ENCODE measurements at regions not wholly inside any gene's neighbourhood (a gene's known extent, or its start where the extent isn't known, plus 50 kb on each side); places are given as distances from the start of the nearest gene placed in this dataset.
"Not testable (repeated sequence)": the region's sequence is repeated elsewhere in the genome, so short reads cannot be mapped to it uniquely, and the experiment has no call there.

DNA sequence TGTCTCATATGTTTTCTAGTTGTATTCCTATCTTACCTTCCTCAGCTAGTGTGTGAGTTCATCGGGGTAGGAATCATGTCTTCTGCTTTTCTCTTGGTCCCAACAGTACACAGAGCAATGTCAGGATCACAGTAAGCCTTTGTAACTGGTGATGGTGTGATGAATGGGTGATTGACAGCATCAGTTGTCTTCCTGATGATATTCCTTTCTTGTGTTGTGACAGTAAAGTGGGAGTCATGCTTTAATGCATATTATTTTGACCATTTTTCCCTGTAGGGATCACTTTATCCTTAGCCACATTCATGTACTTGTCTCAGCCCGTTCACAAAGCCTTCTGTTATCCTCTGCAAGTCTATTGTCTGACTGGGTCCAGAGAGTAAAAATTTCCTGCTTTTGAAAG lies 501.7 kb downstream of the UTRN start:
- Histone ChIP-seq H3K27me3 (replicated peaks; ENCODE audit: insufficient read depth, low read depth, low read length, poor library complexity) (no peaks in the 10 kb centered on the region), H3K4me1 (ENCODE audit: insufficient read depth, low read length, poor library complexity, severe bottlenecking) (peaks cover 7% of the 10 kb centered on the region), H3K36me3 (ENCODE audit: insufficient read depth, low read length, poor library complexity, severe bottlenecking) (no peaks in the 10 kb centered on the region), H3K4me3 (ENCODE audit: low read depth, low read length, poor library complexity, severe bottlenecking) (no peak overlapping the region), H3K27ac (ENCODE audit: low read depth, low read length, poor library complexity, severe bottlenecking) (no peak overlapping the region), H3K9me3 (ENCODE audit: low read depth, low read length, poor library complexity, severe bottlenecking) (no peaks in the 10 kb centered on the region)
- POLR2A ChIA-PET (ENCODE audit: low non-redundant PET) = no interaction called here
- no peak for TF ChIP-seq EZH2 (IDR thresholded peaks at IDR 0.05; ENCODE audit: borderline replicate concordance, low read depth, low read length, poor library complexity, severe bottlenecking)
- TF ChIP-seq, protein P1, sequence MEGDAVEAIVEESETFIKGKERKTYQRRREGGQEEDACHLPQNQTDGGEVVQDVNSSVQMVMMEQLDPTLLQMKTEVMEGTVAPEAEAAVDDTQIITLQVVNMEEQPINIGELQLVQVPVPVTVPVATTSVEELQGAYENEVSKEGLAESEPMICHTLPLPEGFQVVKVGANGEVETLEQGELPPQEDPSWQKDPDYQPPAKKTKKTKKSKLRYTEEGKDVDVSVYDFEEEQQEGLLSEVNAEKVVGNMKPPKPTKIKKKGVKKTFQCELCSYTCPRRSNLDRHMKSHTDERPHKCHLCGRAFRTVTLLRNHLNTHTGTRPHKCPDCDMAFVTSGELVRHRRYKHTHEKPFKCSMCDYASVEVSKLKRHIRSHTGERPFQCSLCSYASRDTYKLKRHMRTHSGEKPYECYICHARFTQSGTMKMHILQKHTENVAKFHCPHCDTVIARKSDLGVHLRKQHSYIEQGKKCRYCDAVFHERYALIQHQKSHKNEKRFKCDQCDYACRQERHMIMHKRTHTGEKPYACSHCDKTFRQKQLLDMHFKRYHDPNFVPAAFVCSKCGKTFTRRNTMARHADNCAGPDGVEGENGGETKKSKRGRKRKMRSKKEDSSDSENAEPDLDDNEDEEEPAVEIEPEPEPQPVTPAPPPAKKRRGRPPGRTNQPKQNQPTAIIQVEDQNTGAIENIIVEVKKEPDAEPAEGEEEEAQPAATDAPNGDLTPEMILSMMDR (conservative IDR thresholded peaks at IDR 0.05; ENCODE audit: low read depth, low read length) = no peak
- DNase-seq (ENCODE audit: low spot score) = no peak
- CTCF ChIA-PET = no interaction called here
- intact Hi-C loops (cut with micrococcal nuclease; ENCODE audit: unreplicated experiment) = no loop called here
- BruUV-seq (replicated peaks) = no TSS peak

DNA sequence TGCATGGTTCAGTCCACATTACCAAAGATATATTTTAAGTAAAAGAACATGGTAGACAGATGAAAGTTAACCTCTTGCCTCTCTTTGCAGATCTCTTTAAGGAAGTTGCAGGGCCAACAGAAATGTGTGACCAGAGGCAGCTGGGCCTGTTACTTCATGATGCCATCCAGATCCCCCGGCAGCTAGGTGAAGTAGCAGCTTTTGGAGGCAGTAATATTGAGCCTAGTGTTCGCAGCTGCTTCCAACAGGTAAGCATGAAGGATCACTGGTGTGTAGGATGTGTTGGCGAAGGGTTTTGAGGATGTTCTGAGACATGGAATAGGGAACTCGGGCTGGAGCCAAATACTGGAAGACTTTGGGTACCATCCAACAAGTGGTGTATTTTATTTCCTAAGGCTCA lies 508.6 kb downstream of the UTRN start:
- H3K36me3 ChIP-seq (ENCODE audit: insufficient read depth, low read length, poor library complexity, severe bottlenecking) = no peaks in the 10 kb centered on the region
- no peak overlapping the region for H3K4me3 ChIP-seq (ENCODE audit: low read depth, low read length, poor library complexity, severe bottlenecking)
- ChIA-PET CTCF (no interaction called here), POLR2A (ENCODE audit: low non-redundant PET) (no interaction called here)
- TF ChIP-seq, protein P1 (conservative IDR thresholded peaks at IDR 0.05; ENCODE audit: low read depth, low read length) = no peak
- no peak overlapping the region for H3K27ac ChIP-seq (ENCODE audit: low read depth, low read length, poor library complexity, severe bottlenecking)
- H3K4me1 ChIP-seq (ENCODE audit: insufficient read depth, low read length, poor library complexity, severe bottlenecking) = peaks cover 7% of the 10 kb centered on the region
- H3K27me3 ChIP-seq (replicated peaks; ENCODE audit: insufficient read depth, low read depth, low read length, poor library complexity) = no peaks in the 10 kb centered on the region
- H3K9me3 ChIP-seq (ENCODE audit: low read depth, low read length, poor library complexity, severe bottlenecking) = no peaks in the 10 kb centered on the region
- no peak for DNase-seq (ENCODE audit: low spot score)
- intact Hi-C loops (cut with micrococcal nuclease; ENCODE audit: unreplicated experiment) = no loop called here
- no TSS peak for BruUV-seq (replicated peaks)

- POLR2A ChIA-PET (ENCODE audit: low non-redundant PET); DNase-seq (ENCODE audit: low spot score); H3K36me3 ChIP-seq (ENCODE audit: insufficient read depth, low read length, poor library complexity, severe bottlenecking); CTCF ChIA-PET; H3K27me3 ChIP-seq (replicated peaks; ENCODE audit: insufficient read depth, low read depth, low read length, poor library complexity); H3K27ac ChIP-seq (ENCODE audit: low read depth, low read length, poor library complexity, severe bottlenecking); H3K4me3 ChIP-seq (ENCODE audit: low read depth, low read length, poor library complexity, severe bottlenecking); H3K9me3 ChIP-seq (ENCODE audit: low read depth, low read length, poor library complexity, severe bottlenecking); intact Hi-C loops (cut with micrococcal nuclease; ENCODE audit: unreplicated experiment); BruUV-seq (replicated peaks); H3K4me1 ChIP-seq (ENCODE audit: insufficient read depth, low read length, poor library complexity, severe bottlenecking): not testable (repeated sequence)
These were observed 509.9 kb downstream of the UTRN start for GRCh38 chr6:144795022-144795421.

DNA sequence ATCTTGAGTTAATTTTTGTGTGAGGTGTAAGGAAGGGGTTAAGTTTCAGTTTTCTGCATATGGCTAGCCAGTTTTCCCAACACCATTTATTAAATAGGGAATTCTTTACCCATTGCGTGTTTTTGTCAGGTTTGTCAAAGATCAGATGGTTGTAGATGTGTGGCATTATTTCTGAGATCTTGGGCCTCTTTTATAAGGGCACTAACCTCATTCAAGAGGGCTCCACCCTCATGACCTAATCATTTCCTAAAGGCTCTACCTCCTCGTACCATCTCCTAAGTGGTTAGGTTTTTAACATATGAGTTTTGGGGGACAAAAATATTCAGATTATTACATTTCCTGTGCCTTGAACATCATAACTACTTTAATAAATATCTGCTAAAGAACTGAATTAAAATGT lies 510.9 kb downstream of the UTRN start:
- no peaks in the 10 kb centered on the region for H3K4me1 ChIP-seq (ENCODE audit: insufficient read depth, low read length, poor library complexity, severe bottlenecking)
- TF ChIP-seq, protein P1 (conservative IDR thresholded peaks at IDR 0.05; ENCODE audit: low read depth, low read length) = no peak
- no peak for TF ChIP-seq EZH2 (IDR thresholded peaks at IDR 0.05; ENCODE audit: borderline replicate concordance, low read depth, low read length, poor library complexity, severe bottlenecking)
- H3K9me3 ChIP-seq (ENCODE audit: low read depth, low read length, poor library complexity, severe bottlenecking) = no peaks in the 10 kb centered on the region
- intact Hi-C loops (cut with micrococcal nuclease; ENCODE audit: unreplicated experiment) = no loop called here
- no peak overlapping the region for H3K27ac ChIP-seq (ENCODE audit: low read depth, low read length, poor library complexity, severe bottlenecking)
- ChIA-PET CTCF (no interaction called here), POLR2A (ENCODE audit: low non-redundant PET) (no interaction called here)
- no peaks in the 10 kb centered on the region for H3K27me3 ChIP-seq (replicated peaks; ENCODE audit: insufficient read depth, low read depth, low read length, poor library complexity)
- no peak for DNase-seq (ENCODE audit: low spot score)
- no TSS peak for BruUV-seq (replicated peaks)
- H3K36me3 ChIP-seq (ENCODE audit: insufficient read depth, low read length, poor library complexity, severe bottlenecking) = no peaks in the 10 kb centered on the region
- no peak overlapping the region for H3K4me3 ChIP-seq (ENCODE audit: low read depth, low read length, poor library complexity, severe bottlenecking)
